ENCODE measurements at regions not wholly inside any gene's neighbourhood (a gene's known extent, or its start where the extent isn't known, plus 50 kb on each side); places are given as distances from the start of the nearest gene placed in this dataset.

DNA sequence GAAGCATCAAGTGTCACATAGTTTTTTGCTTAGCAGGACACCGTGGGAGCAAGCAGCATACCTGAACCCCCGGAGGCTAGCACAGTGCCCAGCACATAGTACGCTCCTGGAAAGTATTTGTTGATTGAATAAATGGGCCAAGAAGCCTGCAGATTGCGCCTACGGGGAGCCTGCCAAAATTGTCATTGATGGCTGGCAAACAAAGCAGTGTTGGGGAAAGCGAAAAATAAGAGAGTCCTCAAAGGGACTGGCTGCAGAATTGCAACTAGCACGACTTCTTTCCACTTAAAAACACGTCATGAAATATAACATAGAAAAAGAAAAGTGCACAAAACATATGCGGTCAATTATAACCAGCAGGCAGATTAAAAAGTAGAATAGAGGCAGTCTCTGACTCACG lies 125.2 kb upstream of the GALNT2 start:
- no peak overlapping the region for H3K4me3 ChIP-seq (ENCODE audit: low read depth, low read length)
- no peak for TF ChIP-seq CTCF (IDR thresholded peaks at IDR 0.05; ENCODE audit: borderline replicate concordance, insufficient read depth, low read depth, low read length)

DNA sequence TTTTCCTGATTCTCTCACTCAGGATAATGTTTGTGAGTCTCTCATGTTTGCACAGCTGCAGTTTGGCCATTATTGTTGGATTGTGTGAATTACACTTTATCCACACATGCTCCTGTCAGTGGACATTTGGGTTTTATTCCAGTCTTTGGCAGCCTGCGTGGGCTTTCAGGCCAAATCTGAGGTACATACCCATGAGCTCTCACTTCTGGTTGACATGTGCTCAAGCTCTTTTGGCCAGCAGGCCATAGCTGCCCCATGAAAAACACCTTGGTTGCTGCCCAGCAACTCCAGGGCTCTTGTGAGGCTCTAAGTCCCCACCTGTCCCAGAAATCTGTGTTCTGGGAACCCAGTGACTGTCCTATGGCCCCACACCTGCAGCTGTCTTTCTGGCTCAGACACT lies 124.5 kb upstream of the GALNT2 start:
- TF ChIP-seq CTCF (IDR thresholded peaks at IDR 0.05; ENCODE audit: borderline replicate concordance, insufficient read depth, low read depth, low read length) = no peak

GRCh38 chr1:229943148-229943714 lies 123.8 kb upstream of the GALNT2 start:
- H3K4me3 ChIP-seq (ENCODE audit: low read depth, low read length) = no peak overlapping the region
- no peak for TF ChIP-seq CTCF (IDR thresholded peaks at IDR 0.05; ENCODE audit: borderline replicate concordance, insufficient read depth, low read depth, low read length)

More for the DNA sequence above, 124.5 kb upstream of the GALNT2 start:
- H3K4me3 ChIP-seq (ENCODE audit: low read depth, low read length) = no peak overlapping the region

DNA sequence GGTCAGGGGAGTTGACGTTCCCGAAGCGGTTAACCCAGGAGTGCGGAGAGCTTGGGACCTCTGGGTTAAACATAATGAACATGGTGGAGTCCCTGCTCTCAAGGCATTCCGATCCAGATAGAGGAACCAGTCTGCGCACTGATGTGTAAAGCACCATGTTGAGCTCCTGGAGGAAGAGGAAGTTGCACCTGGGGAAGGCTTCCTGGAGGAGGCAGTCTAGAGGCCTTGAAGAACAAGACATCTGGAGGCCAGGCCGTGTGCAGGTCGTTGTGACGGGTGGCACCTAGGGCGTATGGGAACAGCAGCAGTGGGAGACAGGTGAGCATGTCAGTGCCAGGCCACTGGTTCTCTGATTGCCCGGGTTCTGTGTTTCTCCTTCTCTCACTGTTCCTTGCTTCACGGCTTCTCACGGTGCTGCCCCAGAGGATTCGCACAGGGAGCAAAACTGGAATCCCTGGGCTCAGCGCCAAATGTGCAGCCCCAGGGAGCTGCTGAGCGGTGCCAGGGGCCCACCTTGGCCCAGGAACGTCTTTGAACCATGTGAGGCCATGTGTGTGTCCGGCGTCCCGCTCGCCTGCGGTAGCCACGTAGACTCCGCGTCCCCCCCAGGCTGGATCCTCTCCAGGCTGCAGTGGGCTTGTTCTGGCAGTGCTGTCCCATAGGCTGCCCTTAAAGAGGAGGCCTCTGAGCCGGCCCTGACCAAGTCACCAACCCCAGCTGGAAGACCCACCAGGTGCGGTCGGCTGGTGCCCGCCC lies 122.9 kb upstream of the GALNT2 start:
- TF ChIP-seq CTCF (IDR thresholded peaks at IDR 0.05; ENCODE audit: borderline replicate concordance, insufficient read depth, low read depth, low read length) = no peak
- no peak overlapping the region for H3K4me3 ChIP-seq (ENCODE audit: low read depth, low read length)

DNA sequence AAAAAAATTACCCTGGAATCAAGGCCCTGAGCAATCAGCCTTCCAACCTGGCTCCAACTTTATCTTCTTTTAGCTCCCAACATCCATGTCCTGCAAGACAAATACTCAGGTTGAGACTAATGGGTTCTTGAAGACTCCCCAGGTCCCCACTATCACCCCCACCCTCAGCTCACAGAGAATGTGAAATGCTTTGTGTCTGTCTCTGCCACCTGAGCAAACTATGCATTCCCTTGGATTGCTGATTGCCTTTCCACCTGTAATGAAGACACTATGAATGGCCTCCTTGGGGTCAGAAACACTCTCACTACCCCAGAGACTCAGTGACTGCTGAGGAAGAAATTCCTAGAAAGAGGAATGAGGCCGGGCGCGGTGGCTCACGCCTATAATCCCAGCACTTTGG lies 121.2 kb upstream of the GALNT2 start:
- H3K4me3 ChIP-seq (ENCODE audit: low read depth, low read length) = no peak overlapping the region
- TF ChIP-seq CTCF (IDR thresholded peaks at IDR 0.05; ENCODE audit: borderline replicate concordance, insufficient read depth, low read depth, low read length) = no peak

GRCh38 chr1:229947968-229948367 lies 119.1 kb upstream of the GALNT2 start:
- TF ChIP-seq CTCF (IDR thresholded peaks at IDR 0.05; ENCODE audit: borderline replicate concordance, insufficient read depth, low read depth, low read length) = no peak
- no peak overlapping the region for H3K4me3 ChIP-seq (ENCODE audit: low read depth, low read length)

- TF ChIP-seq CTCF (IDR thresholded peaks at IDR 0.05; ENCODE audit: borderline replicate concordance, insufficient read depth, low read depth, low read length) = no peak
- H3K4me3 ChIP-seq (ENCODE audit: low read depth, low read length) = no peak overlapping the region
Measured at GRCh38 chr1:229948438-229948837, 118.6 kb upstream of the GALNT2 start.
